Astrocyte of the cerebellum (primary cell): ENCODE measurements at regions not wholly inside any gene's neighbourhood (a gene's known extent, or its start where the extent isn't known, plus 50 kb on each side); places are given as distances from the start of the nearest gene placed in this dataset.

ENCODE experiments used
- DNase-seq: peaks from one replicate; pipeline ENCODE4 v3.0.0-alpha.2; 2011; ENCODE audit warnings: low read depth
- H3K4me3 ChIP-seq: 2 replicates; pipeline ENCODE4 v1.5.1; 2011; ENCODE audit warnings: mild to moderate bottlenecking, low read depth, low read length, moderate library complexity
- in situ Hi-C: cut with HindIII; loops from 2 replicates; pipeline ENCODE4 v1.10.0; 2017; ENCODE audit warnings: low sequenced_read_pairs
- TF ChIP-seq, protein P1 (sequence below): IDR thresholded peaks from 2 replicates; pipeline ENCODE4 v1.5.1; 2012; ENCODE audit warnings: low read length, low read depth, moderate library complexity, mild to moderate bottlenecking; ENCODE audit errors: missing control alignments

DNA sequence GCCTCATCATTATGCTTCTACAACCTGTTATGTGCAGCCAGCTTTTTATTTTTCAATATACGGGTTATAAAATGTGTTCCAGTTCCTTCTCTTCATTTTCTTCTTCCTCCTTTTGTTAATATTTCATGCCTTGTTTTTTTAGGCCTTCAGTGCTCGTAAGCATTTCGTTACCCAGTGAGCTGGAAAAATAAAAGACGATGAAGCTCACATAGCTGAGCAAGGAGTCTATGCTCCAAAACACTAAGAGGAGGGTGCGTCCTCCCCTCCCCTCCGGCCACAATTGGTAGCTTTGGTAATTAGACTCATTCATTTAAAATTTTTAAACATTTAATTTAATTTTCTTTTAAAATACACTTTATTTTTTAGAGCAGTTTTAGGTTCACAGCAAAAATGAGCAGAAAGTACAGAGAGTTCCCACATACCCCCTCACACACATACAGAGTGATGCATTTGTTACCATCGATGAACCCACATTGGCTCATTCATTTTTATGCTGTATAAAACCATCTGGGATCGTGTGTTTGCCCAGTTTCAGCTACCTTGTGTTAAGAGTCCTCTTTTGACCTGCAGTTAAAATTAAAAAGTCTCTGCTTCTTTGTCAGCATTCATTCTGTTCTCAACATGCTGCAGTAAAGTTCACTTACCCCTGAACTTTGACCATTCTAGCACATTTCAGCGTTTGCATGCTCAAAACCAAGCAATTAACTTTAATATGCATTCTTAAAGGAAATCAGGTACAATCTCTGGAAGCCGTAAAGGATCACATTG lies 223.9 kb downstream of the LACC1 start:
- no peak overlapping the region for H3K4me3 ChIP-seq
- TF ChIP-seq, protein P1, sequence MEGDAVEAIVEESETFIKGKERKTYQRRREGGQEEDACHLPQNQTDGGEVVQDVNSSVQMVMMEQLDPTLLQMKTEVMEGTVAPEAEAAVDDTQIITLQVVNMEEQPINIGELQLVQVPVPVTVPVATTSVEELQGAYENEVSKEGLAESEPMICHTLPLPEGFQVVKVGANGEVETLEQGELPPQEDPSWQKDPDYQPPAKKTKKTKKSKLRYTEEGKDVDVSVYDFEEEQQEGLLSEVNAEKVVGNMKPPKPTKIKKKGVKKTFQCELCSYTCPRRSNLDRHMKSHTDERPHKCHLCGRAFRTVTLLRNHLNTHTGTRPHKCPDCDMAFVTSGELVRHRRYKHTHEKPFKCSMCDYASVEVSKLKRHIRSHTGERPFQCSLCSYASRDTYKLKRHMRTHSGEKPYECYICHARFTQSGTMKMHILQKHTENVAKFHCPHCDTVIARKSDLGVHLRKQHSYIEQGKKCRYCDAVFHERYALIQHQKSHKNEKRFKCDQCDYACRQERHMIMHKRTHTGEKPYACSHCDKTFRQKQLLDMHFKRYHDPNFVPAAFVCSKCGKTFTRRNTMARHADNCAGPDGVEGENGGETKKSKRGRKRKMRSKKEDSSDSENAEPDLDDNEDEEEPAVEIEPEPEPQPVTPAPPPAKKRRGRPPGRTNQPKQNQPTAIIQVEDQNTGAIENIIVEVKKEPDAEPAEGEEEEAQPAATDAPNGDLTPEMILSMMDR: no peak
- in situ Hi-C loops: no loop called here
- DNase-seq: no peak

DNA sequence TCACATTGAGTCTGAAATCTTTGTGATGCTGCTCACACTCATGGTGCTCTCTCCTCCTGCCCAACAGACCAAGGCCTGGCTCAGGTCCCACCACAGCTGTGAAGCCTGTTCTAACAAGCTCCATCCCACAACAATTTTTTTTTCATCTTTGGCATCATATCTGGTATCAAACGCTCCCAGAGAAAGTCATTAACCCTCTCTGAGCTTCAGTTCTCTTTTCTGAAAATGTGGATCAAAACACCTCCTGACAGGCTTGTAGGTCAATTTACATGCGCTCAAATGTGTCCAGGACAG lies 224.4 kb downstream of the LACC1 start:
- TF ChIP-seq, protein P1: no peak
- H3K4me3 ChIP-seq: no peak overlapping the region
- DNase-seq: no peak
- in situ Hi-C loops: no loop called here

DNA sequence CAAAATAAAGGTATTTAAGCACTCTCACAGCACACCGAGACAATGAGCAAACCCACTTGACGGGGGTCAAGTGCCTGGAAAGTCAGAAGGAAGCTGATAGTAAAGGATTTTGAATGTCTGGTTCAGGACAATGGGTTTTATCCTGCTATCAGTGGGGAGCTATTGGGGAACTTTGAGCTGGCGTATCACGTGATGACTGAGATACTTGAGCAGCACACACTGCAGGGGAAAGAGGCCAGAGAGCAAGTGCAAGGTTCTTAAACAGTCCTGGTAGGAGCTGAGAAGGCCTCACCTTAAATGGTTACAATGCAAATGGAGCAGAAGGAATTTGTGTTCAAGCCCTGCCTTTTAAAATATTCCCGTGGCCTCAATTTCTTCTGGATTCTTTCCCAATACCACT lies 225.3 kb downstream of the LACC1 start:
- no peak overlapping the region for H3K4me3 ChIP-seq
- DNase-seq: no peak
- in situ Hi-C loops: no loop called here
- TF ChIP-seq, protein P1: no peak

DNA sequence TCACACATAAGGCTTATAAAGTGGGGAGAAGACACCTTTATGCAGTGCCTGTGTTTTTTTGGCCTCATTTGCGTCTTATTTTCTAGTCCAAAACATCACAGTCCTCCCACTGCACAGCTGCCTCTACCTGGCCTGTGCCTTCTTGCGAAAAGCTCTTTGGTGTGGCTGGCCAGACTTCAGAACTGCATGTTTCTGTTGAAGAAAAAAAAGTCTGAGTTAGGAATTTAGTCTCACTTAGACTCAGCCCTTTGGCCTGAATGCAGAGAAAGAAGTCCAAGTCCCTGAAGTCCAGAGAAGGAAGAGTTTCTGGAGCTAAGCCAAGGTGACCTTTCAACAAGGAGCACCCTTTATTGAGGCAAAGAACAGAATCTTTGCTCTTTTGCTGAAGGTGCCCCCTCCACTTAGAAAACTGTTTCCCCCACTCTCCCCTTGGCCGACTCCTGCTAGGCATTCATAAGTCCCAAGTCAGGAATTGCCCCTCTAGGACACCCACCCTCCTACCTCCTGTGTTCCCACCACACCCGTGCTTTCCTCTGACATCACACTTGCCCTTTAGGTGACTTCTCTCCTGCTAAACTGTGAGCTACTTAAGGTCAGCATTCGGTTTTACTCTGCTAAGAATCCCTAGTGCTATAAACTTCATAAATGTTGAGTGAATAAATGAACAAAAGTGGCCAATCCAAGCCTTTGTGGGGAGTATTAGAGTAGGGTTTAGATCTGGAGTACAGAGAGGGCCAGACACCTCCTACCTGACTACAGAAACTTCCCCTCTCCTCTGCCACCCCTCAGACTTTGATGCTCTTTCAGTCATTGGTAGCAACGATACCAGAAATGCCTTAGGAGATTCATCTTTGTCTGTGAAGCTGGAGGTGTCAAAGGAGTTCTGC lies 226.8 kb downstream of the LACC1 start:
- TF ChIP-seq, protein P1: no peak
- in situ Hi-C loops: no loop called here
- DNase-seq: no peak
- H3K4me3 ChIP-seq: no peak overlapping the region

DNA sequence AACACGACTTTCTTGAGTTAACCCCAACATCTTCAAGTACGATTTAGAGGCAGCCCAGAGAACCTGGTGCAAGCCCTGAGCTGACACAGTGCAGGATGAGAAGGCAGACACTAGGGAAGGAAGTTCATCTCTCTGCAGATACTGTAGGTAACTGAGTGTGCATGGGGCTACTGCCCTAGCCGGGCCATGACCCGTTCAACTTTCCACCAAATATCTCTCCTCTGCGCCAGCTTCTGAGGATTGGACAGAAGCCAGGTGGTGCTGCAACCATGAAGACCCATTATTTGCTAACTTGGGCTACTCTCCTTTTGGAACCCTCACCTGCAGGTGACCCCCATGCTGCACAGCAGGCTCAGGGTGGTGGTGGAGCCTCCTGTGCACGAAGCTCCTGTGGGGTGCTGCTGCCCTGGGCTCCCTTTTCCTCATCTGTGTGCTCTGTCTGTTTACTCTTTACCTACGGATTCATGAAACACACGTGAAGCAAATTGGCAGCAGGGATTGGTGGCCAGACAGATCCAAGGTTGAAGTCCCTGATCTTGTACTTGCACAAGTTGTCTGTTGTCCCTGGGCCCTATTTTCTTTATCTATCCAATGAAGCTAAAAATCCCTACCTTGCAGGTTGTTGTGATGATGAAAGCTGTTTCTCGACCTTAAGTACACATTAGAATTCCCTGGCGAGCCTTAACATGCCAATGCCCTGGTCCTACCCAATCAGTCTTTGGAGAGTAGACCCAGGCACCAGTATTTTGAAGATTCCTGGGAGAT lies 227.8 kb downstream of the LACC1 start:
- in situ Hi-C loops: no loop called here
- TF ChIP-seq, protein P1: no peak
- no peak overlapping the region for H3K4me3 ChIP-seq
- DNase-seq: no peak

DNA sequence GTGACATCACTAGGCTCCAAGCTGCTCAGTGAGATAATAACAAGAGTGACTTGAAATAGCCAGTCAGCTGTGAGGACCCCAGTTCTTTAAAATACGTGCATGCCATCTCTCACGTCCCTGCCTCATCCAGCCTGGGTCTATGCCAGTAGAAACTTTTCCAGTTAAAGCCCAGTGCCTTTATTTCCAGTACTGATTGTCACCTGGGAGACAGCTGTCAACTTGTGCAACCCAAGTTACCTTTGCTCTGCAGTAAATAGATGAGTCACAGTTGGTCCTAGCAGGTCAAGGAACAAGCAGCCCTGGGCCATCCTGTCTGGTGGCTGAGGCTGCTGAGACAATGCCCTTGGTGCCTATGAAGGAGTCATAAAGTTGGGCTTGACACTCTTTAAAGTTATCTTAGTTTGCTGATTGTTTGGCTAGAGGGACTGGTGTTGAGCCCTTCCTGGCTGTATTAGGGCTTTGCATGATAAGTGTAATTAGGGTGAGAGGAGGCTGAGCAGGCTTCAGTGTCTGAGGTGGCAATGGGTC lies 228.7 kb downstream of the LACC1 start:
- TF ChIP-seq, protein P1: no peak
- in situ Hi-C loops: no loop called here
- DNase-seq: no peak
- H3K4me3 ChIP-seq: no peak overlapping the region
